ENCODE measurements at regions not wholly inside any gene's neighbourhood (a gene's known extent, or its start where the extent isn't known, plus 50 kb on each side); places are given as distances from the start of the nearest gene placed in this dataset.

DNA sequence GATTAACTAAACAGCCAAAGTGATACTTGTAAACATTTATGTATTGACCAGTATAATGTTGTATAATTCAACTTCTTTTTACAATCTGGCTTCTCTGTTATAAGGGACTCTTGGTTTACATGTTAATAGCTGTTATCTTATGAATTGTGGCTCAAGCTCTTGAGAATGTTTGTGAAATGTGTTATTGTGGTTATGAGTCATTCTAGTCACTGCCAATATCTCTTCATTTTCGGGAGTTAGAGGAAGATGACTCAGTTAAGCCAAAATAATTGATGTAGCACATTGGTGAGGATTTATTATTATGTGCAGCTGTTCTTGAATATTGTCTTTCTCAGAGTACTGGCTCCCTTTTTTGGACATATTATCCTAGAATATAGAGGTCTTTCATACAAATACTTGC, 655.2 kb upstream of the RIOK2 start:
- TF ChIP-seq, protein P1, sequence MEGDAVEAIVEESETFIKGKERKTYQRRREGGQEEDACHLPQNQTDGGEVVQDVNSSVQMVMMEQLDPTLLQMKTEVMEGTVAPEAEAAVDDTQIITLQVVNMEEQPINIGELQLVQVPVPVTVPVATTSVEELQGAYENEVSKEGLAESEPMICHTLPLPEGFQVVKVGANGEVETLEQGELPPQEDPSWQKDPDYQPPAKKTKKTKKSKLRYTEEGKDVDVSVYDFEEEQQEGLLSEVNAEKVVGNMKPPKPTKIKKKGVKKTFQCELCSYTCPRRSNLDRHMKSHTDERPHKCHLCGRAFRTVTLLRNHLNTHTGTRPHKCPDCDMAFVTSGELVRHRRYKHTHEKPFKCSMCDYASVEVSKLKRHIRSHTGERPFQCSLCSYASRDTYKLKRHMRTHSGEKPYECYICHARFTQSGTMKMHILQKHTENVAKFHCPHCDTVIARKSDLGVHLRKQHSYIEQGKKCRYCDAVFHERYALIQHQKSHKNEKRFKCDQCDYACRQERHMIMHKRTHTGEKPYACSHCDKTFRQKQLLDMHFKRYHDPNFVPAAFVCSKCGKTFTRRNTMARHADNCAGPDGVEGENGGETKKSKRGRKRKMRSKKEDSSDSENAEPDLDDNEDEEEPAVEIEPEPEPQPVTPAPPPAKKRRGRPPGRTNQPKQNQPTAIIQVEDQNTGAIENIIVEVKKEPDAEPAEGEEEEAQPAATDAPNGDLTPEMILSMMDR (IDR thresholded peaks at IDR 0.05; ENCODE audit: insufficient read depth, low read length), result no peak
- no peak for TF ChIP-seq POLR2AphosphoS5 (IDR thresholded peaks at IDR 0.05; ENCODE audit: low read depth)
- TF ChIP-seq GABPA (IDR thresholded peaks at IDR 0.05; ENCODE audit: low read depth), result no peak
- TF ChIP-seq, protein P2, sequence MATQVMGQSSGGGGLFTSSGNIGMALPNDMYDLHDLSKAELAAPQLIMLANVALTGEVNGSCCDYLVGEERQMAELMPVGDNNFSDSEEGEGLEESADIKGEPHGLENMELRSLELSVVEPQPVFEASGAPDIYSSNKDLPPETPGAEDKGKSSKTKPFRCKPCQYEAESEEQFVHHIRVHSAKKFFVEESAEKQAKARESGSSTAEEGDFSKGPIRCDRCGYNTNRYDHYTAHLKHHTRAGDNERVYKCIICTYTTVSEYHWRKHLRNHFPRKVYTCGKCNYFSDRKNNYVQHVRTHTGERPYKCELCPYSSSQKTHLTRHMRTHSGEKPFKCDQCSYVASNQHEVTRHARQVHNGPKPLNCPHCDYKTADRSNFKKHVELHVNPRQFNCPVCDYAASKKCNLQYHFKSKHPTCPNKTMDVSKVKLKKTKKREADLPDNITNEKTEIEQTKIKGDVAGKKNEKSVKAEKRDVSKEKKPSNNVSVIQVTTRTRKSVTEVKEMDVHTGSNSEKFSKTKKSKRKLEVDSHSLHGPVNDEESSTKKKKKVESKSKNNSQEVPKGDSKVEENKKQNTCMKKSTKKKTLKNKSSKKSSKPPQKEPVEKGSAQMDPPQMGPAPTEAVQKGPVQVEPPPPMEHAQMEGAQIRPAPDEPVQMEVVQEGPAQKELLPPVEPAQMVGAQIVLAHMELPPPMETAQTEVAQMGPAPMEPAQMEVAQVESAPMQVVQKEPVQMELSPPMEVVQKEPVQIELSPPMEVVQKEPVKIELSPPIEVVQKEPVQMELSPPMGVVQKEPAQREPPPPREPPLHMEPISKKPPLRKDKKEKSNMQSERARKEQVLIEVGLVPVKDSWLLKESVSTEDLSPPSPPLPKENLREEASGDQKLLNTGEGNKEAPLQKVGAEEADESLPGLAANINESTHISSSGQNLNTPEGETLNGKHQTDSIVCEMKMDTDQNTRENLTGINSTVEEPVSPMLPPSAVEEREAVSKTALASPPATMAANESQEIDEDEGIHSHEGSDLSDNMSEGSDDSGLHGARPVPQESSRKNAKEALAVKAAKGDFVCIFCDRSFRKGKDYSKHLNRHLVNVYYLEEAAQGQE (IDR thresholded peaks at IDR 0.05; ENCODE audit: insufficient replicate concordance, low read depth), result no peak
- TF ChIP-seq SPI1 (IDR thresholded peaks at IDR 0.05; ENCODE audit: borderline replicate concordance, low read depth), result no peak
